ENCODE measurements at regions not wholly inside any gene's neighbourhood (a gene's known extent, or its start where the extent isn't known, plus 50 kb on each side); places are given as distances from the start of the nearest gene placed in this dataset.

DNA sequence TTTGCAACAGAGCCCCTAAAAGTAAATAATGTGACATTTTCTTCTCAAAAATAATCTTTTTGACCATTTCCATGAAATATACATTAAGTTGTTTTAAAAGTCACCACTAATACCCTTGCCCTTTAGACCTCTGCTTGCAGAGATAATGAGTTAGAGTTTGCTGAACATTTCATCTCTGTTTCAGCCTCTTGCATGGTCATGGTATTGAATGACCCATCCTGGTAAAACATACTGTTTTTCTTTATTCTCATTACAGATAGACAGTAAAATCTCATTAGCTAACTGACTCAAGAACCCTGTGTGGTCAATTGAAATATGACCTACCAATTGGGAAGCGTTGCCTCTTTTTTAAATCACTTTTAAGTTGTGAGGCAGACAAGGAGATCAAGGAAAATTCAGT lies 916.7 kb downstream of the PDHA2 start:
- no peak for TF ChIP-seq YY1 (IDR thresholded peaks at IDR 0.05; ENCODE audit: low read depth)
- TF ChIP-seq CEBPB (IDR thresholded peaks at IDR 0.05) = no peak
- TF ChIP-seq EP300 (IDR thresholded peaks at IDR 0.05; ENCODE audit: borderline replicate concordance) = no peak
- TF ChIP-seq NFIC (IDR thresholded peaks at IDR 0.05) = no peak
- TF ChIP-seq TCF12 (IDR thresholded peaks at IDR 0.05; ENCODE audit: low read depth) = no peak
- TF ChIP-seq RAD21 (IDR thresholded peaks at IDR 0.05; ENCODE audit: low read depth) = no peak
- TF ChIP-seq FOXM1 (IDR thresholded peaks at IDR 0.05; ENCODE audit: borderline replicate concordance, low read depth) = no peak
- no peak for TF ChIP-seq ZBTB7A (IDR thresholded peaks at IDR 0.05; ENCODE audit: low read depth)
- TF ChIP-seq, protein P1, sequence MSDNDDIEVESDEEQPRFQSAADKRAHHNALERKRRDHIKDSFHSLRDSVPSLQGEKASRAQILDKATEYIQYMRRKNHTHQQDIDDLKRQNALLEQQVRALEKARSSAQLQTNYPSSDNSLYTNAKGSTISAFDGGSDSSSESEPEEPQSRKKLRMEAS (IDR thresholded peaks at IDR 0.05) = no peak
- TF ChIP-seq CREB1 (IDR thresholded peaks at IDR 0.05; ENCODE audit: low read depth) = no peak

Measured in Ishikawa (cell line).